ENCODE measurements at regions not wholly inside any gene's neighbourhood (a gene's known extent, or its start where the extent isn't known, plus 50 kb on each side); places are given as distances from the start of the nearest gene placed in this dataset.

DNA sequence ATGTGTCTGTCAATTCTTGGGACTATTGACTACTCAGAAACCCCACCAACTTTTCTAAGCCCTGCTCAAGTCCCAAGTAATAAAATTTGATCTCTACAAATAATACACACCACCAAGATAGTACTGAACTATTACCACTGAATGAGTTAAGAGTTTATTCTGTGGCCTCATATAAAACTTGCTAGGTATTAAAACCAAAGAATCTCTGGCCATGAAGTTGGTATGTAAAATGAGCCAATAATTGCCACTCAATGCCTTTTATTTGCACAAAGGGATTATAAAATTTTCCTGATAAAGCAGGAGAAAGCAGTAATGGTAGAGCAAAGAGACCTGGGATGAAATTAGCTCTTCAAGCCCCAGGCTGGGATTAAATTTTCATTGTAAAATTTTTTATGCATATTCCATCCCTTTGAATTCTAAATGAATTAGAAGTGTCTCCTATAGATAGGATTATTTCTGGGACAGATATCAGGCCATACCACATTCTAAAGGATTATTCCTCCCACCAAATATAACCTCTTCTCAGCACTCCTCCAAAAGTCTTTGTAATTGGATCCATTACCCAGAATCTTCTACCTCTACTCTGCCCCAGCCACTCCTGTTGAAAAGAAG, 450.5 kb upstream of the ACVR2A start:
- no peak for FAIRE-seq

DNA sequence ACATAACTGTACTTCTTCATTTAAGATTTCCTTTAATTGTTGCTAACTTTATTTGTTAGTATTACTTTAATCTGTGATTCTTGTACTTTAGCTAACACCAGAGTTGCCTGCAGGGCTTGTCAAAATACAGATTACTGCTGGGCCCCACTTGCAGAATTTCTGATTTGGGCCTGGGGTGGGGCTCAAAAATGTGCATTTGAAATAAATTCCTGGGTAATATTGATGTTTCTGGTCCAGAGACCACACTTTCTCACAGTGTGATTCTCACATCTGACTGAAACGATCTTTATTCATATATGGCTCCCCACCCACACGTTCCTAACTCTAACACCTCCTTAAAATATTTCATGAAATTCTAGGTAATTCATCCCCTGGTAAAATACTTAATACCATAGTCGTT, 452.6 kb upstream of the ACVR2A start:
- no peak for FAIRE-seq

DNA sequence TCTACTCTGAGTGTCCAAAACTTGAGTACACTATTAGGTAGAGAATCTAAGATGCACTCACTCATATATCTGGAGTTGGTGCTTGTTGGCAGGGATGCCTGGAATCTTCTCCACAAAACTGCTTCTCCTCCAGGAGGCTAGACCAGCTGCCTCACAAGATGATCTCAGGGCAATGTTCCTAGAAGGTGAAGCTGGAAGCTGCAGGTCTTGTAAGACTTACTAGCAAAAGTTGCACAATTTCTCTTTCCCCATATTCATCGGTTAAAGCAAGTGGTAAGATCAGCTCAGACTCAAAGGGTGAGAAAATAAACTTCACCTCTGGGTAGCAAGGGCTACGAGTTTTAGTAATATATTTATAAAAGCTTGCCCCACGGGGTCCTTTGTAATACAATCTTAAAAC, 454.4 kb upstream of the ACVR2A start:
- FAIRE-seq, result no peak

DNA sequence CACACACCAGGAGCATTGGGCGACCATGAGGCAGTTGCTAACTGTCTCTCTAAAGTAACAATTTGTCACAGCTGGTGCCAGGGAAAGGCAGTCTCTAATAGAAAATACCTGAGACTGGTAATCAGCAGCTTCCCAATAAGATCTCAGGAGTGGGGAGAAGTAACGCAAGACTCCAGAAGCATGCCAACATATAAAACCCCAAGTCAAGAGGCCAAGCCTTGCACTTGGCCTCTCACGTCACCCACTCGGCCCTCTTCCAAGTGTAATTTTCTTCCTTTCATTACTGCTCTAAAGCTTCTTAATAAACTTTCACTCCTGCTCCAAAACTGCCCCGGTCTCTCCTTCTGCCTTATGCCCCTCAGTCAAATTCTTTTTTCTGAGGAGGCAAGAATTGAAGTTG, 455.6 kb upstream of the ACVR2A start:
- no peak for FAIRE-seq

DNA sequence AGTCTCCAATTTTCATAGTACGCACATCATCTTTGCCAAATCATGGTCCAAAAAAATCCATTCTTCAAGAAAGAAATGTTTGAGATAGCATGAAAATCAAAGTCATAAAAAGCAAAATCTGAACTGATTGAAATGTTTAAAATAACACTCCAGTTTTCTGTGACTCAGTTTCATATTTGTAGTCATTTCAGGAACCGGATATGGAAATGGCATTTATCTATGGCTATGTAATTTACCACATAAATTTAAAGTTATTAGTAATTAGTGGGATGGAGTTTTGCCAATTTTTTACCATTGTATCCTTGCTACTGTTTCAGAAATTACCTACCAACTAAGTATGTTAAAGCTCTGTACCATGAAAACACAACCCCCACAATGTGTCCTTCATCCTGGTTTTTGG, 456.6 kb upstream of the ACVR2A start:
- no peak for FAIRE-seq

DNA sequence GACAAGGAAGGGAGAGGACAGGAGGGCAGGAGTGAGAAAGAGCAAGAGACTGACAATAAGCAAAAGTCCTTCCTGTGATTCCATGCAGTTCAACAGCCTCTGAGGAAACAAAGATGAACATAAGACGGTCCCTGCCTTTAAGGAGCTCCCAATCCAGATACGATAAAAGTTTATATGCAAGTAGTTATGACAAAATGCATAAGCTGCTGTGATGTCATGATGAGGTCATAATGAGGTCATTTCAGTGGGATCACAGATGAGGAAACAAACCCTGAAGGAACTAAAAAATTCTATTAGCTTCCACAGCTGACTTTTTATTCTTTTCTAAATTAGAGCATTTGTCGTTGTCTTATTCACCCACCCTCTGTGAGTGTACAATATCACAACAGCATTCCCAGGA, 458.5 kb upstream of the ACVR2A start:
- FAIRE-seq, result no peak

DNA sequence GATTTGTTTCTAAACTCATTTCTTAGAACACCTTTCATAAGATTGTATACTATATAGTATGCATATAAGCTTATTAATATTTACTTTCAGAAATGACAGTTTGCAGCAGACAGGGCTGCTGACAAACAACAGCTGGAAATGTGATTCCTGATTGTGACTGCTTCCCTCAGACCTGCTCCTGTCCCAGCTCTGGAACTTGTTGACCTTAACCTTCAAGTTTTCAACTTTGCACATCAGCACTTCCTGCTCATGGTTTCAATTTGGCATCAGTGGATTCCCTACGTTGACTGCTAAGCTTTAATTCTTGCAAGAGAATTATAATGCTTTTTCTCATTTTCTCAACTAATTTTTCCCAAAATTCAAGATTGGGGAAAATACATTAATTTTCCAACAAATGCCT, 459.2 kb upstream of the ACVR2A start:
- FAIRE-seq, result no peak

DNA sequence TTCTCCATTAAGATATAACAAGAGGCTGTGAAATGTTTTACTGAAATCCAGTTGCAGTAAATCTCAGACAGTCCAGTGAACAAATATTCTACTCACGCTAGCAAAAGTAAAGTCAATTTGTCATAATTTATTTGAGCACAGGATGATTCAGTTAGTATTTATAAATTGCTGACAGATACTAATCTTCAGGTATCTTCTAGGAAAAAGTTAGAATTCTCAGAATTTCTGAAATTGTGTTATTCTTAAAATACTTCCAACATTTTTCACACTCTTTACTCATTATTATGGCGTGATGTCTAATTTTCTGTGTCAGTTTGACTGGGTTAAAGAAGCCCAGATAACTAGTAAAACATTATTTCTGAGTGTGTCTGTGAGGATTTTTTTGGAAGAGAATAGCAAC, 460.2 kb upstream of the ACVR2A start:
- FAIRE-seq, result no peak

DNA sequence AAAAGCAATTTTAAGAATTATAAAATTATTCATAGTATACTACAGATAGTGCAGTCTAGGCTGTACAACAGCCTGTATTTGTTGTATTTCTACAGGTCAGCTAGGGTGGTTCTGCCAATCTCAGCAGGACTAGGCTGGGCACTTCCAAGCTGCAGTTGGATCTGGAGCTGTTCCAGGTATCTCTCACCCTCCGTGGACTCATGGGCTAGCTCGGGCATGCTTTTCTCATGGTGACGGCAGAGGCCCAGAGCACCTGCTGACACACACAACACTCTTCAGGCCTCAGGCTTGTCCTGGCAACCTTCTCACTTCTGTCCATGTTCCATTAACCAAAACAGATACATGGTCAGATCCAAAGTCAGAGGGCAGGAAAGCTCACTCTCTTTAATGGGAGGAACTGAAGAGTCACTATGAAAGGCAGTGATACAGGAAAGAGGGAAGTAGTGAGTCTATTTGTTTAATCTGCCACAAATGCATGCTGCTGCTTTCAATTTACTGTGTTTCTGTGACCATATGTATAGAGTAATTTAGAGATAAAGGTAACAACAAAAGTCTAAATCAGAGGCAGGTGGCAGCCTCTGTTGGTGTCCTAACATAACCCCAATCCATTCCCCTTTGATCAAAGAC, 462.4 kb upstream of the ACVR2A start:
- no peak for FAIRE-seq

DNA sequence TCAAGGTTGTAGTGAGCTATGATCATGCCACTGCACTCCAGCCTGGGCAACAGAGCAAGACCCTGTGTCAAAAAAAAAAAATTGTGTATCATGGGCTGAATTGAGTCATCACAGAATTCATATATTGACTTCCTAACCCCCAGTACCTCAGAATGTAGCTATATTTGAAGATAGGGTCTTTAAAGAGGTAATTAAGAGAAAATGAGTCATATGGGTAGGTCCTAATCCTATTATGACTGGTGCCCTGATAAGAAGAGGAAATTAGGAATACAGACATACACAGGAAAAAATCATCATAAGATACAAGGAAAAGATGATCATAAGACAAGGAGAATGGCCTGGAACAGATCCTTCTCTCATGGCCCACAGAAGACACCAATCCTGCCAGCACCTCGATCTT, 466.4 kb upstream of the ACVR2A start:
- FAIRE-seq, result no peak

DNA sequence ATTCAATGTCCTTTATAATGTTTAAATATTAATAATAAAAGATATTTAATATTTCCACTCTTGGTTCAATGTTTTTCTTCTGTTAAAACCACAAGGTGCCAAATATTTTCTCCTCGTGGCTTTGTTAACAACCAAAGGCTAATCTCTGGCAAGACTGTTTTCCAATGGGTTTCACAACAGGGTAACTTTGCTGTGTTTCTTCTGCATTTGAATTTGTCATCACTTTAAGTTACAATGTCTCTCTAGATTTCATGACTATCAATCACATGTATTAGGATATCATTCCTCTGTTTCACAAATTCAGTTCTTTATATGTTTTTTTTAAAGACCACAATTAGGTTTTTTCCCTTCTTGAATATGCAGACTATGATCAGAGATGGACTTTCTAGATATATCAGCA, 469.8 kb upstream of the ACVR2A start:
- no peak for FAIRE-seq

DNA sequence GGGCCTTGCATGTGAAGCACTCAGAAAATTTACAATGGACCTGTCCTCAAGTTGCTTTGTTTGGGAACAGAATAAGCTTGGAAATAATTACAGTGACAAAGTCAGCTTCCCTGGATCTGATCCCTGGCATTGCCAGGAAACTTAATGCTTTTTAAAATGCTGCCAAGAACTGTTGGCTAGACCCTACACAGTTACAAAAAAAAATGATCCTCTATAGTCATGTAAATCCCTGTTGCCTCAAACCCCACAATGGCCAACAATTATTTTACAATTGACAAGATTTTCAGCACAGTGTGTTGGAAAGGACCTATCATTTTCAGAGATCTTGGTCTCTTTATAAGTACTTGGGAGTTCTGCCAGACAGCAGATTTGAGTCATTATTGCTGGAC, 470.4 kb upstream of the ACVR2A start:
- no peak for FAIRE-seq

DNA sequence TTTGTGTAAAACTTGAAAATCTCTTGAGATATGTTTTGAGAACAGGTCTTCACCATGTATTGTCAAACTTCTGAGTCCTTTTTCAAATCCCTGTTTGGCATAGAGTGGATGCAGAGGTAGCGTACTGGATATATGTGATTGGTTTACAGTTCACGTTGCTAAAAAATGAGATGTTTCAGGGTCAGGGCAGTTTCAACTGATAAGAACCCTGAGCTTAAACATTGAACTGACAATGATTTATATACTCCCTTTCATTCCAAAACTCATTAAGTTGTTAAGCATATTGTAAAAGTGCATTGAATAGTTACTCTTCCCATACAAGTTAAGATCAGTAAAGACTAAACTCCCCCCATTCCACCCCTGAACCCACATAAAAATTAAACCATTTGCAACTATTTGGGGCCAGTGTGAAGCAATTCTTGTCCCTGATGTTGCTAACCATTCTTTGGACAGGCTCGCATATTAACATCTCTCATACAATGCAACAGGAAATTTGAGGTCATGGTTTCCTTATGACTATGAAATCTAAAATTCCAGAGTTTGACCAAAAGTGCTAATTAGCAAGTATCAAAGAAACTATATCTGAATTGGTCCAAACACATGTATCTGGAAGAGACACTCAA, 470.9 kb upstream of the ACVR2A start:
- no peak for FAIRE-seq

DNA sequence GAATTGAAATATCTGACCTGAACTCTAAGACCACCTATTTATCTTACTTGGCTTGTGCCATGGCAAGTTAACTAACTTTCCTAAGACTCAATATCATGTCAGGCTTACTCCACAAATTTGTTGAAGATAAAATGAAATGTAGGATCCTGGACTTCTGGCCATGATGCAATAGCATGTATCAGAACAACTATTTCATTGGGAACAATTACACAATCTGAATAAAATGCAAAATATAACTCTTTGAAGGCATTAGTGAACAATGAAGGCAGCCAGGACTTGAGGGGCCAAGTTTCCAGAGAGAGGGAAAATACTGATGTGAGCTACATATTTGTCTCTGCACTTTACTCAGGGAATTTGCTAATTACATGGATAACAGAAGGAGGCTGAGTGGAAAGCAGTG, 476.5 kb upstream of the ACVR2A start:
- FAIRE-seq, result no peak

DNA sequence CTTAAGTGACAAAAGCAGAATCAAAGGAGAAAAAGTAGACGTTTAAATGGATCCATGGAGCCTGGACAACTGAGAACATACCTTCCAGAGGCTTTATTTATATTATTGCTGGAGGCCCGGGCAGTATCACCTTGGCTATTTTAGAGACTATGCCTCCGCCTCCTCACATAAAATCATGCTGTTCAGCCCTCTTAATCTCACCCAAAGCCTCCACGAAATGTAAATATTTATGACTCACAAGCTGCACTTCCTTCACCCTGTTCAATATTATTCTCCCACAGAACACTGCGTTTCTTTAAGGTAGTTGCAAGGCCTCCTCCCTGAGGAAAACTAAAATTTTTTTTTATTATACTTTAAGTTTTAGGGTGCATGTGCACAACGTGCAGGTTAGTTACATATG, 478.6 kb upstream of the ACVR2A start:
- FAIRE-seq, result no peak

DNA sequence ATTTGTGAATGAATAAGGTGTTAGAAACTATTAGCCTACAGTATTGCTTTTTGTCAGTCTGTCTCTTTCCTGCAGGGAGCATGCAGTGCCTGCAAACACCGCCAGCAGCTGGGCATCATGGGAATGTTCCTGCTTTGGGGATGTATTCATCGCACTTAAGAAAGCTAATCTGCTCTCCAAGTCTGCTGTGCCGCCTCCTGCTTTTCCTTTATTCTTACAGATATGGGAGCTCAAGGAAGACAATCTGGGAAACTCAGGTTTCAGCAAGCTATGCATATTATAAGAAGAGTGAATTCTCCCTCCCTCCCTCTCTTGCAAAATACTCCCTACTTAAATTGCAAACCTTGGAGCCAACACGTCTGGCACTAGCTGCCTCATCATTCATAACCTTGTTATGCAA, 479.2 kb upstream of the ACVR2A start:
- no peak for FAIRE-seq

DNA sequence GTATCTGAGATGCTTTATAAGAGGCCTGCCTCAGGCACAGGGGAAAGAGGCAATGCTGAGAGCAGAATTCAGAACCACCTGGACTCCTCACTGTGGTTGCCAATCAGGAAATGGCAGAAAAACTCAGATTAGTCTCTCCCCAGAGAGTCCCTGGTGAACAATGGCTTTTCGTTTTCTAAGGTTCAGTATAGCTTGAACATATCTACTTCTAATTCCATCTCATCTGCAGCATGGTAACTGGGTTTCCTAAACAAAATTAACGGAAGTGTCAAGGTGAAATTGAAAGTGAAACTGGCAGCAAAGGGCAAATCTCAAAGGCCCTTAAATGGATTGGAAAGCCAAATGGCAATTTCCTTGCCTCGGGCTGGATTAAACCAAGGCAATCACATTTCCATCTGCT, 480.2 kb upstream of the ACVR2A start:
- FAIRE-seq, result no peak

DNA sequence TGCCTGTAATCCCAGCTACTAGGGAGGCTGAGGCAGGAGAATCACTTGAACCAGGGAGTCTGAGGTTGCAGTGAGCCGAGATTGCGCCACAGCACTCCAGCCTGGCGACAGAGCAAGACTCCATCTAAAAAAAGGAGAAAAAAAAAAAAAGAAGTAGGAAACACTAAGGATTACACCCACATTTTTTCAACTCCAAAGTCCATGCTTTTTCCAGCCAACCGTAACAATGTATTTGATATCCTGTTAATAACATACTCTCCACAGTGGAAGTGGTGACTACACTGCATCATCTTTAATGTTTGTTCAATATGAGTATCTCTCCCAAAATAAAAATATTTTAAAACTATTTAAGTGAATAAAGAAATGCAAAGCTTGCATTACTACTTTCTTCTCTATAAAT, 481.6 kb upstream of the ACVR2A start:
- FAIRE-seq, result no peak

DNA sequence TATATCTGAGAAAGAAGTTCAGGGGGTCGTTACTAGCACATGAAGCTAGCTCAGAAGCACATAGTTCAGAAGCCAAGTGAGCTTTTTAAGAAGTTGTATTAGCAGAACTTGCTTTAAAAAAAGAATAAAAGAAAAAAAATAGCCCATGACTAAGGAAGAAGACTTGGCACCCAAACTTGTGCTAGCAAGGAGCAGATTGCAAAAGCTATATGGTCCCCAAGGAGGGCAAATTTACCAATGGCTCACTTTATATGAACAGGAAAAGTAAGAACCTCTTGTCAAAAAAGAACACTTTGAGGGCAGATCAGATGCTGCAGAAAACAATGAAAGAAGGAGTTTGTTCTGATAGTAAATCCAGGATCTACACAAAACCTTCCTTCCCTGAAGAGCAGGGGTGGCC, 486.5 kb upstream of the ACVR2A start:
- no peak for FAIRE-seq

DNA sequence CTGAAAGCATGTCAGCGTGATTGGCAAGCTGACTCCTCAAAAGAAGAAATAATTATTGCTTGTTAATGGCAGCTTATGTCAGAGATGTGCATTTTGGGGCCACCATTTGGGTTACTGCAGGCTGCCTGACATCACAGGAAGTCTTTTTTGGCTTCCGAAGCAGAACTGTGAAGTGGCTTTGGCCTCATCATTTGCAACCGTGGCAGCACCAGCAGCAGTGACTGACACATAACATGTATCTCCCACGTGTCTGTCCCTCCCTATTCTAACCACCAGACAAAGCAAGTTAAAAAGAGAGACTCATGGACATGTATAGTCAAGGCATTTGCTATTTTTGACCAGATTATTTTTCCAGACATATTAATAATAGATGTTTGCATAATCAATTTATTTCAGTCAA, 488.7 kb upstream of the ACVR2A start:
- no peak for FAIRE-seq

DNA sequence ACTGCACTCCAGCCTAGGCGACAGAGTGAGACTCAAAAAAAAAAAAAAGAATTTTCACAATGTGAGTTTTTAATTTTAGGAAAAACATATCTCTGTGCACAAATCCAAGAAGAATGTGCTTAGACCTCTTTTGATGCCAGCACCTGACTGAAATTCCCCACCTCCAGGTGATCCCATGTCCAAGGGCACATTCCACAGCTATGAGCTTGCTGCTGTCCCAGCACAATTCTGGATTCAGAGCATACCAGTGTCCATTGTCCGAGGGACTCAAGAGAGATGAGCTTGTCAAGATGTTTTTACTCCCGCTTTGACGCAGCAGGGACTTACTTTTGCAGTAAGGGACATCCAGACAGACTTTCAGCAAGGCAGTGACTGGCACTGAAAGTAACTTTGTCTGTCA, 489.1 kb upstream of the ACVR2A start:
- no peak for FAIRE-seq

DNA sequence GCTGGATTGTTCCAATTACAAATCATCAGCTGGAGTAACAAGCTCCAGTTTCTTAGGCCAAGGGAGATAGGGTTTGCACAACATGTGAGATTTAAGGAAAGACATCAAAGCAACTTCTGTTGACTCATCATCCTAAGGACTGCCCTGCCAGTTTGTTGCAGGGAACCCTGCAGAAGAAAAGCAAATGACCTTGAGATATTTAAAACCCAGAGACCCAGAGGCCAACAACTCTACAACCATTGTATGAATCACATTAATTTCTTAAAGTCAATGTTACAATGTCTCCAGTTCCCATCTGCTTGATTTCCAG, 491.8 kb upstream of the ACVR2A start:
- no peak for FAIRE-seq

DNA sequence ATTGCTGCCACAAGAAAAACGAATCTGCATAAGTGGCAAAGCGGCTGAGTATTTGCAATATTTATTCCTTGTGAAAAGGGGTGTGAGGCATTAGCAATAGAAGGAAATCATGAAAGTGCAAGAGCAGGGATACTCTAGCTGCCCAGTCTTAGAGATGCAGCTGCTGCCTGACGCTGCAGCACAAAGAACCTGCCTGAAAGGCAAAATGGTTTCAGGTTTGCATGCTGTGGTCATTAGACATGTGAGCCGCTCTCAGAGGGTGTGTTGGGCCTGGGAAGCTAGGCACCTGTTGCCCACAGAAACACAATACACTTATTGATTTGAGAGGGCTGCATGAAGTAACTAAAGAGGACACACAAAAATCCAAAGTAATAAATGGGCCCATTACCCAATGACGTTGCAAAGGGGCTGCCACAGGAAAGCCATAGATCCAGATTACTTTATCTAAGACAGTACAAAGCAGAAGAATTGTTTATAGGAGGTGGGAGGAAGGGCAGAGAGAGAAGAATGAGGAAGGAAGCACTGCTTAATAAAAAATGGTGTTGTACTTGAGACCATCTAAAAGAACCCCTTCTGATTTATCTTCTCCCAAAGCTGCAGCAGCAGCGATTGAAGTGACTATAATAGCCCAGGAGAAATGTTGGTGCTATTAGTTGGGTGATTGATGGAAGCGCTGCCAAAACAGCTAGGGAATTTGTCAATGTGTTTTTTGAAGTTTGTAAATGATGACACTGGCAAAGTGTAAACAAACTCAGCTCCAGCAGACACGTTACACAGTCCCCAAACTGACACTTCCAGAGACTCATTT, 492.4 kb upstream of the ACVR2A start:
- FAIRE-seq, result no peak

DNA sequence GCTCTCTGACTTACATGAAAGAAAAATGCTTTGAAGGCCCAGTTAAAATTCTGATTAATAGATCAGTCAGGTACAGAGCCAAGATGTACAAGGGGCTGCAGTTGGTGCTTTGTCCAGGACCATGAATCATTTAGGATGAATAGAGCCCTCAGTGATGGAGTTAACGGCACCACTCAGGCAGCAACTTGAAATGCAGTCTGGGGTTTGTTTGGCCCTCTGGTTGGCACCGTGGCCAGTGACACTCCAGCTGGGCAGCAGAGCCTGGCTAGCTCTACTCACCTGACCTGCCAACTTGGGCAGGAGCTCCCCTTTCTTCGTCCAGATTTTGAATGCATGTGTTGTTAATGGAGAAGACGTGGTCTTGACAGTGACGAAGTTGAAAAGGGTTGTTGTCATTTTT, 493.0 kb upstream of the ACVR2A start:
- no peak for FAIRE-seq

Measured in TTC549 (cell line).